ENCODE measurements at regions not wholly inside any gene's neighbourhood (a gene's known extent, or its start where the extent isn't known, plus 50 kb on each side); places are given as distances from the start of the nearest gene placed in this dataset.

- no peak for TF ChIP-seq CTCF (optimal IDR thresholded peaks at IDR 0.05 in 1 of 3, IDR thresholded peaks at IDR 0.05 in 1 of 3, conservative IDR thresholded peaks at IDR 0.05 in 1 of 3; ENCODE audit: extremely low read depth in 1 of 3, insufficient read depth in 2 of 3, low read length in 3 of 3)
- no peak for TF ChIP-seq EZH2 (IDR thresholded peaks at IDR 0.05; ENCODE audit: low read length)
These were observed 65.6 kb upstream of the DUSP5 start for GRCh38 chr10:110432084-110432483.

All from keratinocyte (primary cell).